Neuronal stem cell (in vitro differentiated cells): ENCODE measurements at regions not wholly inside any gene's neighbourhood (a gene's known extent, or its start where the extent isn't known, plus 50 kb on each side); places are given as distances from the start of the nearest gene placed in this dataset.
"Not testable (repeated sequence)": the region's sequence is repeated elsewhere in the genome, so short reads cannot be mapped to it uniquely, and the experiment has no call there.

Experiments used
- DNase-seq: peaks from one replicate; pipeline ENCODE4 v3.0.0-alpha.2; 2013; ENCODE audit warnings: low spot score
- H2AFZ ChIP-seq: one replicate; pipeline ENCODE4 v1.6.1; 2013; ENCODE audit warnings: mild to moderate bottlenecking, low read length, inconsistent platforms
- H2AK5ac ChIP-seq: 2 replicates; pipeline ENCODE4 v1.6.1; 2013; ENCODE audit warnings: low read depth, mild to moderate bottlenecking, inconsistent platforms, low read length, moderate library complexity, mixed read lengths
- H2BK120ac ChIP-seq: 2 replicates; pipeline ENCODE4 v1.6.1; 2013; ENCODE audit warnings: low read depth, mild to moderate bottlenecking, inconsistent platforms, low read length, moderate library complexity, mixed read lengths
- H2BK12ac ChIP-seq: one replicate; pipeline ENCODE4 v1.6.1; 2013; ENCODE audit warnings: low read length, inconsistent platforms
- H2BK15ac ChIP-seq: 2 replicates; pipeline ENCODE4 v1.6.1; 2013; ENCODE audit warnings: mild to moderate bottlenecking, low read length, inconsistent platforms, mixed read lengths
- H2BK5ac ChIP-seq: one replicate; pipeline ENCODE4 v1.6.1; 2013; ENCODE audit warnings: inconsistent platforms, mild to moderate bottlenecking, low read length, moderate library complexity
- H3K14ac ChIP-seq: one replicate; pipeline ENCODE4 v1.6.1; 2013; ENCODE audit warnings: low read length, inconsistent platforms
- H3K18ac ChIP-seq: 2 replicates; pipeline ENCODE4 v1.6.1; 2013; ENCODE audit warnings: low read length, inconsistent platforms
- H3K23ac ChIP-seq: 2 replicates; pipeline ENCODE4 v1.6.1; 2013; ENCODE audit warnings: low read depth, mild to moderate bottlenecking, mixed read lengths, low read length, inconsistent platforms; ENCODE audit not compliant: poor library complexity
- H3K27ac ChIP-seq: replicated peaks from 3 replicates; pipeline ENCODE4 v1.5.1; 2013; ENCODE audit warnings: low read length, inconsistent platforms
- H3K27me3 ChIP-seq, 3 experiments: 2 replicates each; pipeline ENCODE4 v1.6.1; 2013; ENCODE audit warnings: low read length in 3 of 3, mild to moderate bottlenecking in 2 of 3, inconsistent platforms in 1 of 3, low read depth in 1 of 3, mixed read lengths in 1 of 3, moderate library complexity in 1 of 3; ENCODE audit not compliant: control insufficient read depth in 3 of 3, insufficient read depth in 3 of 3
- H3K36me3 ChIP-seq, 2 donors: replicated peaks in 1 of 2; 2 replicates each; pipeline ENCODE4 v1.6.1; 2013; ENCODE audit warnings: low read length in 2 of 2; ENCODE audit not compliant: control insufficient read depth in 2 of 2, insufficient read depth in 2 of 2
- H3K4ac ChIP-seq: 2 replicates; pipeline ENCODE4 v1.6.1; 2013; ENCODE audit warnings: inconsistent platforms, mild to moderate bottlenecking, low read length, moderate library complexity
- H3K4me1 ChIP-seq, 2 donors: 1 replicate in 1 of 2; 2 replicates in 1 of 2; pipeline ENCODE4 v1.6.1; 2013; ENCODE audit warnings: low read length in 2 of 2, low read depth in 1 of 2; ENCODE audit not compliant: control insufficient read depth in 2 of 2, insufficient read depth in 1 of 2
- H3K4me2 ChIP-seq: one replicate; pipeline ENCODE4 v1.6.1; 2013; ENCODE audit warnings: mild to moderate bottlenecking, low read length, inconsistent platforms; ENCODE audit not compliant: insufficient read depth, poor library complexity, severe bottlenecking
- H3K4me3 ChIP-seq, 2 donors: 2 replicates each; pipeline ENCODE4 v1.5.1; 2013; ENCODE audit warnings: low read length in 2 of 2, mild to moderate bottlenecking in 2 of 2, inconsistent platforms in 1 of 2, moderate library complexity in 1 of 2
- H3K79me1 ChIP-seq: one replicate; pipeline ENCODE4 v1.6.1; 2013; ENCODE audit warnings: low read depth, mild to moderate bottlenecking, inconsistent platforms, low read length, moderate library complexity
- H3K9ac ChIP-seq: one replicate; pipeline ENCODE4 v1.6.1; 2013; ENCODE audit warnings: mild to moderate bottlenecking, low read depth, low read length, inconsistent platforms; ENCODE audit not compliant: poor library complexity
- H3K9me3 ChIP-seq, 2 donors: replicated peaks in 1 of 2; 2 replicates each; pipeline versions ENCODE3 to v1.6.1; 2013; ENCODE audit warnings: low read length in 2 of 2, mild to moderate bottlenecking in 2 of 2, inconsistent platforms in 1 of 2, low read depth in 1 of 2, mixed read lengths in 1 of 2, moderate library complexity in 1 of 2; ENCODE audit not compliant: control insufficient read depth in 2 of 2, insufficient read depth in 1 of 2
- H4K8ac ChIP-seq: one replicate; pipeline ENCODE4 v1.6.1; 2013; ENCODE audit warnings: low read depth, mild to moderate bottlenecking, inconsistent platforms, low read length, moderate library complexity
- H4K91ac ChIP-seq: one replicate; pipeline ENCODE4 v1.6.1; 2013; ENCODE audit warnings: low read length, low read depth, mild to moderate bottlenecking, inconsistent platforms; ENCODE audit not compliant: poor library complexity
- WGBS, 2 donors: extraction: QIAGEN DNeasy Blood & Tissue Kit; methylation state at CpG; one replicate each; pipeline ENCODE4 v1.1.7; 2013; ENCODE audit warnings: missing lambda C conversion rate in 2 of 2, mixed read lengths in 1 of 2; ENCODE audit not compliant: insufficient read length in 2 of 2, insufficient replicate concordance in 1 of 2; ENCODE audit errors: extremely low coverage in 2 of 2; 5-methylcytosine and 5-hydroxymethylcytosine counted together

GRCh38 chr13:18297359-18297758 lies 884.3 kb downstream of the TUBA3C start:
- not testable (repeated sequence) for H4K8ac ChIP-seq, H3K36me3 ChIP-seq, H3K27me3 ChIP-seq, H3K4ac ChIP-seq, DNase-seq, H3K4me2 ChIP-seq, H3K79me1 ChIP-seq, H4K91ac ChIP-seq, H2BK15ac ChIP-seq, H3K18ac ChIP-seq, H2BK5ac ChIP-seq, H3K9me3 ChIP-seq, H3K23ac ChIP-seq, H3K27ac ChIP-seq, H3K4me3 ChIP-seq, H2AK5ac ChIP-seq, H2BK120ac ChIP-seq, H3K9ac ChIP-seq, H3K14ac ChIP-seq, H2BK12ac ChIP-seq, H2AFZ ChIP-seq, H3K4me1 ChIP-seq
- no CpG with 5 or more reads among the region's 48 CpGs for WGBS, 2 donors

DNA sequence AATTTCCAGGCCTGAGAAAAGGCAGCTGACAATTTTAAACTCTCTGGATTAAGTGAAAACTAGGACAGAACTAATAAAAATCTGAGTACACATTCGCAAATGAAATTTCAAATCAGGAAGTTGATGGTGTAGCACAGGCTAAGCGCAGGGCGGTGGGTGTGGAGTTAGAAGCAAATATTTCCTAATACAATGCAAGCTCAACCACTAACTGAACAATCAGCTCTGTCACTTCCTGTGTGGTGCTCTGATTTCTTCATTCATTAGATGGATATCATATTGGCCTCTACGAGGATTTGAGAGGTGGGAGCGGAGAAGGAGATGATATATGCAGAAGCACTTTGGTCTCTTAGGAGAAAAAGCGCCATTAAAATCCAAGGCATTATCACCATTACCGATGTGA lies 885.0 kb downstream of the TUBA3C start:
- H4K91ac ChIP-seq, H3K4me2 ChIP-seq, H3K4ac ChIP-seq, H3K79me1 ChIP-seq, H3K4me1 ChIP-seq, H3K14ac ChIP-seq, H2BK5ac ChIP-seq, H3K4me3 ChIP-seq, H3K36me3 ChIP-seq, H2AK5ac ChIP-seq, H2BK15ac ChIP-seq, H4K8ac ChIP-seq, H3K9me3 ChIP-seq, H3K18ac ChIP-seq, H3K27ac ChIP-seq, H3K9ac ChIP-seq, DNase-seq, H2AFZ ChIP-seq, H3K23ac ChIP-seq, H2BK12ac ChIP-seq, H3K27me3 ChIP-seq, H2BK120ac ChIP-seq: not testable (repeated sequence)
- no CpG with 5 or more reads among the region's 7 CpGs for WGBS, 2 donors

GRCh38 chr13:18294311-18294710 lies 887.3 kb downstream of the TUBA3C start:
- H2BK12ac ChIP-seq, H3K27me3 ChIP-seq, H4K91ac ChIP-seq, H2AFZ ChIP-seq, H2BK120ac ChIP-seq, H3K27ac ChIP-seq, H4K8ac ChIP-seq, H3K4me3 ChIP-seq, H2BK5ac ChIP-seq, H3K14ac ChIP-seq, H3K4me1 ChIP-seq, H2AK5ac ChIP-seq, H3K4me2 ChIP-seq, H3K18ac ChIP-seq, H3K36me3 ChIP-seq, H3K79me1 ChIP-seq, H3K4ac ChIP-seq, H3K9ac ChIP-seq, H2BK15ac ChIP-seq, DNase-seq, H3K9me3 ChIP-seq, H3K23ac ChIP-seq: not testable (repeated sequence)
- WGBS, 2 donors: no CpG with 5 or more reads among the region's 17 CpGs

DNA sequence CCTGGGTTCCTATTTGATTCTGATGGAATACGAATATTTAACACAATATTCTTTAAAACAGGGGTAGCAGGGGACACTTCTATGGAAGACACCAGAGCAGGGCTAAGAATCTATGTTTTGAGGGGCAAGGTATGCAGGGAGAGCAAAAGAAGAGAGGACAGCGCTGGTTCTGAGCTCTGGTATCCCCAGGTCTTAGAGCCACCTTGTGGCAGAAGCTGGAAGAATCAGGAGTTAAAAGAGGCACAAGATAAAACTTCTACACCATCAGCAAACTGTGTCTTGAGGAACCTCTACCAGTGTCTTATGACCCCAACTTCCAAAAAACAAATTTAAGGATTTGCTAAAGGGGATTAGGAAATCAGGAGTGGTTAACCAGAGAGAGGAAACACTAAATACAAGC lies 894.8 kb downstream of the TUBA3C start:
- H4K8ac ChIP-seq, H2BK15ac ChIP-seq, H3K9ac ChIP-seq, H2AFZ ChIP-seq, H3K79me1 ChIP-seq, H3K4ac ChIP-seq, H3K27ac ChIP-seq, H3K36me3 ChIP-seq, DNase-seq, H3K18ac ChIP-seq, H2BK12ac ChIP-seq, H3K4me3 ChIP-seq, H3K23ac ChIP-seq, H3K27me3 ChIP-seq, H2BK120ac ChIP-seq, H3K14ac ChIP-seq, H3K4me1 ChIP-seq, H4K91ac ChIP-seq, H3K9me3 ChIP-seq, H2BK5ac ChIP-seq, H2AK5ac ChIP-seq, H3K4me2 ChIP-seq: not testable (repeated sequence)
- no CpG with 5 or more reads among the region's 2 CpGs for WGBS, 2 donors
